SJCRH30 (cell line): ENCODE measurements at regions not wholly inside any gene's neighbourhood (a gene's known extent, or its start where the extent isn't known, plus 50 kb on each side); places are given as distances from the start of the nearest gene placed in this dataset.

Experiments
- DNase-seq, 2 experiments: peaks; one replicate each; pipeline ENCODE4 v3.0.0-alpha.2; 2015 to 2020
- H3K27ac ChIP-seq: fragments of 250-450 bp; sonication (Bioruptor Pico); 2 replicates; pipeline ENCODE4 v1.5.1; 2020; ENCODE audit warnings: mild to moderate bottlenecking, moderate library complexity
- H3K27me3 ChIP-seq: fragments of 250-450 bp; sonication (Bioruptor Pico); 2 replicates; pipeline ENCODE4 v1.5.1; 2020; ENCODE audit warnings: mild to moderate bottlenecking, moderate library complexity
- H3K36me3 ChIP-seq: fragments of 250-450 bp; sonication (Bioruptor Pico); 2 replicates; pipeline ENCODE4 v1.5.1; 2020; ENCODE audit warnings: mild to moderate bottlenecking, moderate library complexity
- H3K4me1 ChIP-seq: fragments of 250-450 bp; sonication (Bioruptor Pico); 2 replicates; pipeline ENCODE4 v1.5.1; 2020; ENCODE audit warnings: mild to moderate bottlenecking, moderate library complexity
- H3K4me3 ChIP-seq: fragments of 250-450 bp; sonication (Bioruptor Pico); 2 replicates; pipeline ENCODE4 v1.5.1; 2020; ENCODE audit warnings: mild to moderate bottlenecking, moderate library complexity
- H3K9me3 ChIP-seq: fragments of 250-450 bp; sonication (Bioruptor Pico); replicated peaks from 2 replicates; pipeline ENCODE4 v1.5.1; 2020; ENCODE audit warnings: mild to moderate bottlenecking, moderate library complexity

DNA sequence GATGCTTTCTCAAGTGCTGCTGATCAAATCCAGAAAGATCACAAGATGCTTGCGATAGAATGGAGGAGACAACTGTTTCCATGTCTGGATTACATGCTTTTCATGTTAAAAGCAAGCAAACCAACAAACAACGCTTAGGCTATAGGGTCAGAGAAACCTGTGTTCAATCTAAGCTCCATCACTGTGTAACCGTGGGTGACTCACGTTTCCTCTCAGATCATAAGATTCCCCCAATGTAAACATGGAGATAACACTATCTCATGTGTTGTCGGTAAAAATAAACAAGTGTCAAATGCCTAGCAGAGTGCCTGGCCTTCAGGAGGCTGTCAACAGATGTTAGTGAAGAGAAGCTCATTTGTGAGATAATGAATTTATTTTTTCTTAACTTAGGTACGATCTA lies 907.8 kb downstream of the NTRK3 start:
- Histone ChIP-seq H3K9me3 (no peaks in the 10 kb centered on the region), H3K27ac (no peak overlapping the region), H3K4me3 (no peak overlapping the region), H3K27me3 (no peaks in the 10 kb centered on the region), H3K4me1 (no peaks in the 10 kb centered on the region), H3K36me3 (no peaks in the 10 kb centered on the region)
- DNase-seq: peak in 1 of 2 experiments; percentile 8

DNA sequence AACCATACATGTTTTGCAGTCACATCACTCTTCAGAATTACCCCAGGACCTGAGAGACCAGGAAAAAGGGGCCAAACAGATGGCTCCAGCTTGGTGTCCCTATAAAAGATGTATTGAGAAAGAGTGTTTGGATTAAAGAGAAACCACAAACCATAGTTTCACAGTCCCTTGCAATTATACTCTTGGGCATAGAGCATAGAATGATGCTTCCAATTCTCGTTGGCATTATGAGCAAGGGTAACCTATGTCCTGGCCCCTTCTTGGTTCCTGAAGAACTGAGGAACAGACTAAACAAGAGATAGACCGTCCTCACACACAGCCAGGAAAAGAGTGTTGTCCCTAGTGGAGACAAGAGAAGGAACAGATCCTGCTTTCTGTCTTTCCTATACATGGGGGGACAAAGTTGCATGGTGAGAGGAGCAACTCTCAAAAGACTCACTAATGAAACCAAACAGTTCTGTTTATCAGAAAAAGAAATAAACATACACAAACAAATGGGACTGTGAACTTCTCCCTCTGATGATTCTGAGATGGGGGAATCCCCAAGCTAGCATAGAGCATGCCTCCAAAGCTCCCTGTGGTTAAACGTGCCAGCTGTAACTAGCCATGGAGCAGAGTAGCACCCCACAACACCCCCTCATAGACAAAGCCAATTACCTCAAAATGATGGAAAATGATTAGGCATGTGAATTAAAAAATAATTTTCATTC lies 908.6 kb downstream of the NTRK3 start:
- no peaks in the 10 kb centered on the region for H3K36me3 ChIP-seq
- DNase-seq: no peak
- no peaks in the 10 kb centered on the region for H3K4me1 ChIP-seq
- no peaks in the 10 kb centered on the region for H3K9me3 ChIP-seq
- H3K27me3 ChIP-seq: no peaks in the 10 kb centered on the region
- no peak overlapping the region for H3K27ac ChIP-seq
- H3K4me3 ChIP-seq: no peak overlapping the region

DNA sequence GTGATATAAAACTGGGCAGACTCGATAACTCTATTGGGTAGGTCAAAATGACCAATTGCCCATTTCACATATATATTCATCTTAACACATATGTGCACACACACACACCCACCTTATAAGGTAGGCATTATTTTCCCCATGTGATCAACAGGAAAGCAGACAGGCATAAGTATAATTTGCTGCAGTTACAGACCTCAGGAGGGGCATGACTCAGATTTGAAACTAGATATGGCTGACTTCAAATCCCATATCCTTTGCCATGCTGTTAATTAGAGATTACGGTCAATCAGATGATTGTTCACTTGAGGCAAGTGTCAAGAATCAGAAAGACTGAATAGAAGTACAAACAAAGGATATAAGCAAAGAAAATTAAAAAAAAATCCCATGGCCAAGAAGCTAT lies 910.6 kb downstream of the NTRK3 start:
- no peaks in the 10 kb centered on the region for H3K27me3 ChIP-seq
- no peak overlapping the region for H3K4me3 ChIP-seq
- no peaks in the 10 kb centered on the region for H3K36me3 ChIP-seq
- H3K27ac ChIP-seq: no peak overlapping the region
- no peaks in the 10 kb centered on the region for H3K9me3 ChIP-seq
- no peak for DNase-seq
- no peaks in the 10 kb centered on the region for H3K4me1 ChIP-seq

DNA sequence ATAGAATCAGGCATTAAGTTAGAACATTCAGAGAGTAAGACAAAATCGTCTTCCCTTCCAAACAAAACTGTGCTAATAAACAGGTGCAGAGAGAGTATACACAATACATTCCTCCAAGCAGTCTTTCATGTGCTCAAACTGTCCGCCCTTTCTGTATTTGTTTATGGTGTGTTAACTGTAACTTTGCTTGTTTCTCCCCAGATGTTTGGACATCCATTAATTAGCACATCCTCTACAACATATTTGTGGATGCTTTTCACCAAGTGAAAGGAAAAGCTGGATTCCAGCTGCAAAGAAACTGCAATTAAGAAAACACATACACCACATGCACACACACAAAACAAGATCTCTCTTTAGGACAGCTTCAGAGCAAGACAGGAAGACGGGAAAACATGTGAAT lies 912.6 kb downstream of the NTRK3 start:
- Histone ChIP-seq H3K36me3 (no peaks in the 10 kb centered on the region), H3K4me3 (no peak overlapping the region), H3K4me1 (no peaks in the 10 kb centered on the region), H3K9me3 (no peaks in the 10 kb centered on the region), H3K27me3 (no peaks in the 10 kb centered on the region), H3K27ac (no peak overlapping the region)
- DNase-seq: no peak

DNA sequence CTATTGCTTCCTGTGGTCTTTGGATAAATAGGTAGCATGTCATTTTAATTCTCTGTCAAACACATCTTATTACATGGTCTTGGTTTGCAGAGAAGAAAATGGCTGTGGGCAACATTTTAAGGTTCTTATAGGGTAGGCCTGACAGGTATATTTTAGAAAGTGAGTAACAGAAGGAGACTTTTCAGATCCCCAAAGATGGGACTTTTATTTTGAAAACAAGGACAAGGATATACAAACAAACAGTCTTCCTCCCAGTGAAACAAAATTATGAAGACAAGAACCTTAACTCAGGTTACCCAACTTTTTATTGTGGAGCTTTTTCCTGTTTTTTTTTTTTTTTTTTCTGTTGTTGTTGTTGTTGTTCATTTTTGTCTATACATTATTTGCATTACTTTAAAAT lies 916.2 kb downstream of the NTRK3 start:
- no peaks in the 10 kb centered on the region for H3K4me1 ChIP-seq
- DNase-seq: no peak

DNA sequence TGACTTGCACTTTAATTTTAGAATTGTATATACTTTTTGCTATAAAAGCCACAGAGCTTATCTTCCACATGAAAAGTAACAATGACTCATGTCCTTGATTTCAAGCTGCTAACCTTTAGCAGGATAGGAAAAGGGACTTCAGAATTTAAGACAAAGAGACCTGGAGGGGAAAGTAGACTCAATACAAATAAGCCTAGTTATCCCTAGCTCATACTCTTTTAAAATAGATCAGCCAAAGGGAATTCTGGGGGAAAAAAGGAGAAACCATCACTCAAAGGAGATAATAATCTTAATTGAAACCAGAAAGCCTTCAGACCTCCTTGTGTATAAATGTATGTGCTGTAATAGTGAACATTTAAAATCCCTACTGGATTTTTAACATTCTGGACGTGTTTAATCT lies 930.3 kb downstream of the NTRK3 start:
- H3K4me3 ChIP-seq: no peak overlapping the region
- no peaks in the 10 kb centered on the region for H3K9me3 ChIP-seq
- no peak for DNase-seq
- no peaks in the 10 kb centered on the region for H3K4me1 ChIP-seq
- no peaks in the 10 kb centered on the region for H3K36me3 ChIP-seq
- H3K27me3 ChIP-seq: no peaks in the 10 kb centered on the region
- H3K27ac ChIP-seq: no peak overlapping the region

More for the DNA sequence above, 916.2 kb downstream of the NTRK3 start:
- Histone ChIP-seq H3K27me3 (no peaks in the 10 kb centered on the region), H3K4me3 (no peak overlapping the region), H3K27ac (no peak overlapping the region), H3K36me3 (no peaks in the 10 kb centered on the region), H3K9me3 (no peaks in the 10 kb centered on the region)

DNA sequence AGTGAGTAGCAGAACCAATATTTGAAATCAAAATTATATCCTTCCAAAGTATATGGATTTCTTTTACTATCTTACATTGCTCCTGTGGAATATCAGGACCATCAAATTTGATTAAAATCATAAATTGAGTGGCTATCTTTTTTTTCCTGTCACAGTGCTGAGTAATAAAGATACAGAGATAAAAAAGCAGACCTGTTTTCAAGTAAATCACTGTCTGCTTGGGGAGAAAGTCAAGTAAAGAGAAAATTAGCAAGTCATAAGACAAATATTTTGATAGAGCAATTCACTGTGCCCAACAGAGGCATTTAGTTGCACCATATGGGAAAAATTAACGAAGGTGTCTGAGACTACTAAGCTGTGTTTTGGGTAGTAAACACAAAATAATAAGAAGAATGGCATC lies 933.7 kb downstream of the NTRK3 start:
- Histone ChIP-seq H3K27ac (no peak overlapping the region), H3K4me3 (no peak overlapping the region), H3K27me3 (no peaks in the 10 kb centered on the region; the same call in 1 of the 2 replicates), H3K9me3 (no peaks in the 10 kb centered on the region), H3K4me1 (no peaks in the 10 kb centered on the region), H3K36me3 (no peaks in the 10 kb centered on the region)
- DNase-seq: no peak

DNA sequence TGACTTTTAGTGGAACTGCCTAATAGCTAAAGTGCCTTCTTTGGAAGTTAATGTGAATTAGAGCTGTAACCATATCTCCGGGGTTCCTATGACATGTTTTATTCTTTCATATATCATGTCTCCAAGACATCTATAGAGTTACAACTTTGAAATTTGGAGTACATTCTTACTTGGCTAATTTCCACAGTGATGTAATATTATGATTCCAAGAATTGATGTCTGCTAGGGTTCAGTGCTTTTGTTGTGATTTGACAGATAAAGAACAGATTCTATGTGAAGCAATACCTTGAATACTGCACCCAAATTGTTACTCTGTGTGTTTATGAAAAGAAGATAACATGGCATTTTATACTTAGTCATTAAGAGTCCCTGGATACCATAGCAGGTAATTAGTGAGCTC lies 934.3 kb downstream of the NTRK3 start:
- H3K27ac ChIP-seq: no peak overlapping the region
- no peaks in the 10 kb centered on the region for H3K9me3 ChIP-seq
- H3K4me1 ChIP-seq: no peaks in the 10 kb centered on the region
- no peak for DNase-seq
- no peaks in the 10 kb centered on the region; the same call in 1 of the 2 replicates for H3K27me3 ChIP-seq
- H3K36me3 ChIP-seq: no peaks in the 10 kb centered on the region
- H3K4me3 ChIP-seq: no peak overlapping the region

DNA sequence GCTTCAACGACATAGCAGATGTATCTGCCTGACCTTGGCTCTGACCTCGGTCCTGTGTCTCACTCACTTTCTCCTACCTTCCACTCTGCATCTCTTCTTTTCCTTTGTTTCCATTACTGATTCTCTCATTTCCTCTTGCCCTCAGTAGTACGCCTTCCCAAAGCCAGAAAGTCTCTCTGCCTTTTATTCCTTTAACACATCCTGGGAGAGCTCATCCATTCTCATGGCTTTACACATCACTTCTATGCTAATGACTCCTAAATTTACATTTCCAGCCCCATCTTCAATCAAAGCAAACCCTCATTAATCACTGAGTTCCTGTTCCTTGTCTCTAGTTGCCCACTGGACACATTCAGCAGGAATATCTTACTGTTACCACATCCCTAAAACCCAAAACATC lies 938.6 kb downstream of the NTRK3 start:
- DNase-seq: no peak
- Histone ChIP-seq H3K27me3 (no peaks in the 10 kb centered on the region; the same call in 1 of the 2 replicates), H3K36me3 (no peaks in the 10 kb centered on the region), H3K27ac (no peak overlapping the region), H3K4me3 (no peak overlapping the region), H3K9me3 (no peaks in the 10 kb centered on the region), H3K4me1 (no peaks in the 10 kb centered on the region)

DNA sequence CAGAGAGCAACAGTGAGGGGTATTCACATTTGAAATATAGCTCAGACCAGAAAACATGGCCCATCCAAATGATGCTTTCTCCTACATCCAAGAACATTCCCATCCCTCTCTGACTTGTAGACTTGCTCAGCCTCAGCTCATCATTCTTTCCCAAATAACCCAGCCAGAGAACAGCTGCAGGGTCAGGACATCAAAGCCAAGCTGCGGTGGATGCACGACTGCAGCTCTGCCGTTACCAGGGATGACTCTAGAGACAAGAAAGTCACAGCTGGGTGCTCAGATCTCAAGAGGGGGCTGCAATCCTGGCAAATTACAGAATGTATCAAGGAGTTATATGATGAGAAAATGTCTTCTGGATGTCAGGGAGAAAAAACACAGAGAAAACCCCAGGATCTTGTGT lies 944.3 kb downstream of the NTRK3 start:
- Histone ChIP-seq H3K27ac (no peak overlapping the region), H3K4me1 (no peaks in the 10 kb centered on the region), H3K9me3 (no peaks in the 10 kb centered on the region), H3K36me3 (no peaks in the 10 kb centered on the region), H3K4me3 (no peak overlapping the region), H3K27me3 (no peaks in the 10 kb centered on the region)
- DNase-seq: peak; percentile 4 to 19

DNA sequence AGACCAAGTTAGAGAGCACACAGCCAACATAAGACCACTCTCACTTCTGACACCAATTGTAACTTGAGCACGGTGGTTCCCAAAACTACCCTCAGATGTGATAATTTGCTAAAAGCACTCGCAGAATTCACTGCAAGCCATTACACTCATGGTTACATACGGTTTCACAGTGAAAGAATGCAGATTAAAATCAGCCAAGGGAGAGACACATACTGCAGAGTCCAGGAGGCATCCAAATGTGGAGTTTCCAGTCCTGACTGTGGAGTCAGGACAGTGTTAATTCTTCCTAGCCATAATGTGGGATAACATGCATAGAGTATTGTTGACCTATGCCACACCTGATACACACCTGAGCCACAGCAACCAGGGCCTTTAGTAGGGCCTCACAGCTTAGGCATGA lies 956.4 kb downstream of the NTRK3 start:
- DNase-seq: no peak
- no peaks in the 10 kb centered on the region for H3K4me1 ChIP-seq

DNA sequence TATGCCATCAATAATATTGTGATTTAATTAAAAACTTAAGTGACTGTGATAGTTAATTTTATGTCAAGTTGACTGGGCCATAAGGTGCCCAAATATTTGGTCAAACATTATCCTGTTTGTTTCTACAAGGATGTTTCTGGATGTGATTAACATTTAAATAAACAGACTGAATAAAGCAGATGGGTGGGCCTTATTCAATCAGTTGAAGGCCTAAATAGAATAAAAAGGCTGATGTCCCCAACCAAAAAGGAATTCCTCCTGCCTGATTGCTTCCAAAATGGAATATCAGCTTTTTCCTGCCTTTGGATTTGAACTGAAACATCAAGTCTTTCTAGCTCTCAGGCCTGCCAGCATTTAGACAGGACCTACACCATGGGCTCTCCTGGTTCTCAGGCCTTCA lies 961.7 kb downstream of the NTRK3 start:
- H3K27ac ChIP-seq: no peak overlapping the region
- no peaks in the 10 kb centered on the region for H3K27me3 ChIP-seq

More for the DNA sequence above, 956.4 kb downstream of the NTRK3 start:
- Histone ChIP-seq H3K4me3 (no peak overlapping the region), H3K27ac (no peak overlapping the region), H3K27me3 (no peaks in the 10 kb centered on the region), H3K36me3 (no peaks in the 10 kb centered on the region), H3K9me3 (no peaks in the 10 kb centered on the region)

DNA sequence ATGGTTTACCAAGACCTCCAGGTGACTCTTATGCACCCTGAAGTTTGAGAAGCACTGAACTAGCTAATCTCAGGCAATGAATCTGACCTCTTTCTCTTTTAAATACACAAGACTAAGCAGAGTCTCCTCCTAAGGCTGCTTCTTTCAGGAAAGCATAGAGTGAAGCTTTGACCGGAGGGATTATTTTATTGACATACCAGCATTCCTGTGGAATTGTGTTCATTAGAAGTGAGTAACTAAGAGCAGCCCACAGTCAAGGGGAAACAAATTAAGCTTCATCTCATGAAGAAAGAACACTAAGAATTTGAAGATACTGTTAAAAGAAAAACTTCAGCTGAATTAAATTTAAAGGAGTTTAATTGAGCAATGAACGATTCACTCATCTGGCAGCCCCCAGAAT lies 963.5 kb downstream of the NTRK3 start:
- H3K9me3 ChIP-seq: no peaks in the 10 kb centered on the region
- no peak overlapping the region for H3K27ac ChIP-seq
- H3K4me1 ChIP-seq: no peaks in the 10 kb centered on the region
- no peak overlapping the region for H3K4me3 ChIP-seq
- H3K27me3 ChIP-seq: no peaks in the 10 kb centered on the region
- no peaks in the 10 kb centered on the region for H3K36me3 ChIP-seq
- no peak for DNase-seq

More for the DNA sequence above, 961.7 kb downstream of the NTRK3 start:
- no peak for DNase-seq
- no peak overlapping the region for H3K4me3 ChIP-seq
- no peaks in the 10 kb centered on the region for H3K9me3 ChIP-seq
- no peaks in the 10 kb centered on the region for H3K4me1 ChIP-seq
- no peaks in the 10 kb centered on the region for H3K36me3 ChIP-seq

DNA sequence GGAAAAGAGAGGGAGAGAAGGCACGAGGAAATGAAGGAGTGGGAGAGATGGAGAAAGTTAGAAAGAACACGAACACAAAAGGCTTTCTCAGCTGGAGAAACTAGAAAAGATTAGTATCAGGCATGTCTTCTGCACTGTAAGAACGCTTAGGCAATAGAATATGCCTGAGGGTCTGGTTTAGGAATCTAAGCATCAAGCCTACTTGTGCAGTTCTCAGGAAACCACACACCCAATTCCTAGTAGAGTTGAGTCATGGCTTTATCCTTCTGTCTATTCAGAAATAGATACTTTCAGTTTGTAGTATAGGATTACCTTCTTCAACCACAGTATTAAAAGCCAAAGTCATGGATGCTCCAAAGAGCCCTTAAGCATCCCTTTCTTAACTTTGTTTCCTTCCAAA lies 969.4 kb downstream of the NTRK3 start:
- H3K27me3 ChIP-seq: no peaks in the 10 kb centered on the region
- H3K4me3 ChIP-seq: no peak overlapping the region
- H3K27ac ChIP-seq: no peak overlapping the region
- no peaks in the 10 kb centered on the region for H3K36me3 ChIP-seq
- peak in 1 of 2 experiments; percentile 5 for DNase-seq
- H3K4me1 ChIP-seq: no peaks in the 10 kb centered on the region
- H3K9me3 ChIP-seq: no peaks in the 10 kb centered on the region

DNA sequence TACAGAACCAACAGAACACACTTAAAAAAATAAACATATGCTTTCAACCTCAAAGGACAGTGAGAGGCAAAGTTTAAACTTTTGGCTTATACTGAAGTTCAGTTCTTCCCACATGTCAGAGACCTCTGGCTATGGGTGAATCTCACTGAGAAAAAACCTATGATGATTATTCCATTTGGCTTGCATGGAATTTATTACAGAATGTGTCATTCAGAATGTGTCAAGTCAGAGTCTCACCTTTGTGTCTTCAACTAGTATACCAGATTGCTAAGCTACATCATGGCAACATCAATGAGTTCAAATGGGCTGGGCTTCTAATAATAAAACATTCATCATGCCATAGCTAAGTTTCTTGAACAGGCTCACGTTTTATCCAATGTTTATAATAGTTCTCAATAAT lies 987.0 kb downstream of the NTRK3 start:
- Histone ChIP-seq H3K36me3 (no peaks in the 10 kb centered on the region), H3K4me1 (no peaks in the 10 kb centered on the region), H3K27me3 (no peaks in the 10 kb centered on the region), H3K27ac (no peak overlapping the region), H3K4me3 (no peak overlapping the region), H3K9me3 (no peaks in the 10 kb centered on the region)
- no peak for DNase-seq

DNA sequence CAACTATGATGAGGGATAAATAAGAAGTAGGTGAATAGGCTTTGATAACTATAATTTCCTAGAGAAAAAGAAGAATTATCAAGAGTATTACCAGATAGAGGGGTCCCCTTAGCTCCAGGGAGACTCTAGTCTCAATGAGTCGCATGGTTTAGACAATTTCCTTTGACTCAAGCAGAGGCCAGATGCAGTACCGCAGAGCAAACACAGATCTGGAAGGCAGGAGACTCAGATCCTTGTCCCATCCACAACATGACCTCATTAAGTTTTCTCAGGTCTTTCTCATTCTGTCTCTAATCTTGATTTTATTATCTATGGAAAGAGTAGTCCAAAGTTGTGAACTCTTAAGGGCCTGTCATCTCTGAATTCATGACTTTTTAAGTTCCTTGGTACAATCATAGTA lies 987.9 kb downstream of the NTRK3 start:
- H3K27me3 ChIP-seq: no peaks in the 10 kb centered on the region
- H3K4me3 ChIP-seq: no peak overlapping the region
- no peaks in the 10 kb centered on the region for H3K9me3 ChIP-seq
- no peak overlapping the region for H3K27ac ChIP-seq
- H3K4me1 ChIP-seq: no peaks in the 10 kb centered on the region
- no peak for DNase-seq
- H3K36me3 ChIP-seq: no peaks in the 10 kb centered on the region
